Liver (tissue), 8 donors: ENCODE measurements at regions not wholly inside any gene's neighbourhood (a gene's known extent, or its start where the extent isn't known, plus 50 kb on each side); places are given as distances from the start of the nearest gene placed in this dataset.

ENCODE experiments used
- DNase-seq: peaks from one replicate; pipeline ENCODE4 v3.0.0-alpha.2; 2017; ENCODE audit warnings: low spot score
- H3K27ac ChIP-seq, 2 donors: one replicate each; pipeline ENCODE4 v1.7.0; 2013; ENCODE audit warnings: inconsistent platforms in 2 of 2, low read length in 2 of 2, control low read depth in 1 of 2, low read depth in 1 of 2, mild to moderate bottlenecking in 1 of 2
- H3K27me3 ChIP-seq, 4 donors: one replicate each; pipeline versions ENCODE4 v1.6.1 to v1.7.0; 2013; ENCODE audit warnings: low read length in 3 of 4, inconsistent platforms in 1 of 4, mild to moderate bottlenecking in 1 of 4, moderate library complexity in 1 of 4; ENCODE audit not compliant: control insufficient read depth in 4 of 4, insufficient read depth in 4 of 4
- H3K36me3 ChIP-seq, 4 donors: one replicate each; pipeline versions ENCODE4 v1.6.1 to v1.7.0; 2013; ENCODE audit warnings: low read length in 3 of 4, mild to moderate bottlenecking in 3 of 4, low read depth in 1 of 4, moderate library complexity in 1 of 4; ENCODE audit not compliant: control insufficient read depth in 4 of 4, insufficient read depth in 3 of 4
- H3K4me1 ChIP-seq, 4 donors: one replicate each; pipeline versions ENCODE4 v1.6.1 to v1.7.0; 2013; ENCODE audit warnings: low read length in 3 of 4, mild to moderate bottlenecking in 3 of 4, moderate library complexity in 1 of 4; ENCODE audit not compliant: control insufficient read depth in 4 of 4, insufficient read depth in 4 of 4
- H3K4me3 ChIP-seq, 3 donors: one replicate each; pipeline versions ENCODE4 v1.6.1 to v1.7.0; 2013; ENCODE audit warnings: low read length in 3 of 3, control low read depth in 1 of 3, low read depth in 1 of 3, mild to moderate bottlenecking in 1 of 3
- H3K9ac ChIP-seq, 2 donors: one replicate each; pipeline ENCODE4 v1.7.0; 2013; ENCODE audit warnings: low read length in 2 of 2, mild to moderate bottlenecking in 2 of 2, moderate library complexity in 2 of 2, control low read depth in 1 of 2, low read depth in 1 of 2
- H3K9me3 ChIP-seq, 4 donors: one replicate each; pipeline versions ENCODE4 v1.6.1 to v1.7.0; 2013; ENCODE audit warnings: low read length in 3 of 4; ENCODE audit not compliant: control insufficient read depth in 4 of 4
- ATF3 ChIP-seq: IDR thresholded peaks from 2 replicates; pipeline ENCODE4 v1.6.1; 2016; ENCODE audit warnings: antibody characterized with exemption
- CTCF ChIP-seq: fragments of 150-350 bp; IDR thresholded peaks from 2 replicates; pipeline ENCODE4 v1.5.1; 2017; ENCODE audit warnings: improper control_type of control experiment, low read depth, low read length; ENCODE audit not compliant: missing input control
- EGR1 ChIP-seq, 2 donors: IDR thresholded peaks; 2 replicates each; pipeline ENCODE4 v1.6.1; 2016 to 2018; ENCODE audit warnings: antibody characterized with exemption in 2 of 2, low read depth in 2 of 2
- FOXA1 ChIP-seq: IDR thresholded peaks from 2 replicates; pipeline ENCODE4 v1.6.1; 2016; ENCODE audit warnings: antibody characterized with exemption
- FOXA2 ChIP-seq: IDR thresholded peaks from 2 replicates; pipeline ENCODE4 v1.6.1; 2016; ENCODE audit warnings: antibody characterized with exemption
- GABPA ChIP-seq, 2 donors: IDR thresholded peaks in 1 of 2; conservative IDR thresholded peaks in 1 of 2; 2 replicates each; pipeline ENCODE4 v1.6.1; 2016; ENCODE audit warnings: antibody characterized with exemption in 2 of 2, mild to moderate bottlenecking in 1 of 2, moderate library complexity in 1 of 2
- HNF4A ChIP-seq, 2 donors: conservative IDR thresholded peaks; 2 replicates each; pipeline ENCODE4 v1.6.1; 2016; ENCODE audit warnings: antibody characterized with exemption in 2 of 2, mild to moderate bottlenecking in 2 of 2
- HNF4G ChIP-seq: IDR thresholded peaks from 2 replicates; pipeline ENCODE4 v1.6.1; 2016; ENCODE audit warnings: antibody characterized with exemption
- JUND ChIP-seq, 2 donors: IDR thresholded peaks; 2 replicates each; pipeline ENCODE4 v1.6.1; 2016; ENCODE audit warnings: antibody characterized with exemption in 2 of 2
- MAX ChIP-seq: IDR thresholded peaks from 2 replicates; pipeline ENCODE4 v1.6.1; 2016; ENCODE audit warnings: antibody characterized with exemption
- NR2F2 ChIP-seq: IDR thresholded peaks from 2 replicates; pipeline ENCODE4 v1.6.1; 2016; ENCODE audit warnings: antibody characterized with exemption
- RAD21 ChIP-seq, 2 donors: IDR thresholded peaks; 2 replicates each; pipeline ENCODE4 v1.6.1; 2016; ENCODE audit warnings: antibody characterized with exemption in 2 of 2, mild to moderate bottlenecking in 2 of 2
- REST ChIP-seq: IDR thresholded peaks from 2 replicates; pipeline ENCODE4 v1.6.1; 2016; ENCODE audit warnings: antibody characterized with exemption, mild to moderate bottlenecking
- RXRA ChIP-seq, 2 donors: IDR thresholded peaks; 2 replicates each; pipeline ENCODE4 v1.6.1; 2017 to 2018; ENCODE audit warnings: antibody characterized with exemption in 2 of 2, mild to moderate bottlenecking in 1 of 2
- SP1 ChIP-seq: IDR thresholded peaks from 2 replicates; pipeline ENCODE4 v1.6.1; 2018; ENCODE audit warnings: antibody characterized with exemption, mild to moderate bottlenecking
- TAF1 ChIP-seq: conservative IDR thresholded peaks from 2 replicates; pipeline ENCODE4 v1.6.1; 2016; ENCODE audit warnings: antibody characterized with exemption, mild to moderate bottlenecking
- YY1 ChIP-seq: IDR thresholded peaks from 2 replicates; pipeline ENCODE4 v1.6.1; 2016; ENCODE audit warnings: antibody characterized with exemption, mild to moderate bottlenecking
- ZBTB33 ChIP-seq: IDR thresholded peaks from 2 replicates; pipeline ENCODE4 v1.6.1; 2016; ENCODE audit warnings: antibody characterized with exemption
- WGBS: extraction: QIAGEN DNeasy Blood & Tissue Kit; methylation state at CpG from one replicate; pipeline ENCODE4 v1.1.7; 2013; 5-methylcytosine and 5-hydroxymethylcytosine counted together
- donor health status: healthy.
- donor health status: healthy.
- donor health status: healthy.
- donor health status: healthy.
- donor health status: healthy.

GRCh38 chr12:92259291-92259690 is 113.6 kb upstream of the BTG1 start:
- Histone ChIP-seq H3K4me3 (no peak overlapping the region), H3K4me1 (no peaks in the 10 kb centered on the region), H3K36me3 (no peaks in the 10 kb centered on the region), H3K27me3 (no peaks in the 10 kb centered on the region), H3K27ac (no peak overlapping the region), H3K9me3 (no peaks in the 10 kb centered on the region), H3K9ac (no peak overlapping the region)
- TF ChIP-seq MAX: no peak
- no peak for TF ChIP-seq TAF1
- no peak for TF ChIP-seq FOXA2
- no peak for TF ChIP-seq RXRA (IDR thresholded peaks at IDR 0.05)
- DNase-seq: no peak
- WGBS: 78% methylated on average over 1 of the region's 1 CpG

GRCh38 chr12:92257261-92257660 is 111.6 kb upstream of the BTG1 start:
- Histone ChIP-seq H3K9me3 (no peaks in the 10 kb centered on the region), H3K4me3 (no peak overlapping the region), H3K4me1 (no peaks in the 10 kb centered on the region), H3K9ac (no peak overlapping the region), H3K36me3 (no peaks in the 10 kb centered on the region), H3K27me3 (no peaks in the 10 kb centered on the region), H3K27ac (no peak overlapping the region)
- TF ChIP-seq YY1 (no peak), GABPA (IDR thresholded peaks at IDR 0.05 in 1 of 2, conservative IDR thresholded peaks at IDR 0.05 in 1 of 2) (no peak), ATF3 (no peak), ZBTB33 (no peak), HNF4A (conservative IDR thresholded peaks at IDR 0.05) (no peak), MAX (no peak), RAD21 (IDR thresholded peaks at IDR 0.05) (no peak), EGR1 (IDR thresholded peaks at IDR 0.05; ENCODE audit: low read depth in 2 of 2) (no peak), TAF1 (no peak), REST (no peak), HNF4G (no peak), NR2F2 (no peak), CTCF (no peak), RXRA (IDR thresholded peaks at IDR 0.05) (no peak), FOXA1 (no peak), JUND (IDR thresholded peaks at IDR 0.05) (no peak), FOXA2 (no peak), SP1 (no peak)
- DNase-seq: no peak
